ENCODE measurements at regions not wholly inside any gene's neighbourhood (a gene's known extent, or its start where the extent isn't known, plus 50 kb on each side); places are given as distances from the start of the nearest gene placed in this dataset.
"Not testable (repeated sequence)": the region's sequence is repeated elsewhere in the genome, so short reads cannot be mapped to it uniquely, and the experiment has no call there.

DNA sequence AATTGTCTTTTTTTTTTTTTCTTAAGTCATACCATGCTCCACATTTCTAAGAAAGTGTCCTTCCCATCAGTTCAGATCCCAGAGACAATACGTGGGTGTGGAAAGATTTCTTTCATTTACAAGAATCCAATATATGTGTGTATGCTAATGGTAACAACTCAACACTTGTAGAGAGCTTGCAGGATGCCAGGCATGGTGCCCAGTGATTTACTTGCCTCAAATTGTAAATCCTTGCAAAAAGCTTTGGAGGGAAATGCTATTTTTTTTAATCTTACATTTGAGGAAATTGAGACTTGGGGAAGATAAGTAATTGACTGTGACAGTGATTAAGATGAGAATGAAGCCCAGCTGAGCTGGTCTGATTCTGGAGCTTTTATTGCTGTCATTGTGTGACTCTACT lies 1264.6 kb upstream of the SEL1L start:
- no peaks in the 10 kb centered on the region for H3K27me3 ChIP-seq (ENCODE audit: control insufficient read depth, insufficient read depth, low read length)

DNA sequence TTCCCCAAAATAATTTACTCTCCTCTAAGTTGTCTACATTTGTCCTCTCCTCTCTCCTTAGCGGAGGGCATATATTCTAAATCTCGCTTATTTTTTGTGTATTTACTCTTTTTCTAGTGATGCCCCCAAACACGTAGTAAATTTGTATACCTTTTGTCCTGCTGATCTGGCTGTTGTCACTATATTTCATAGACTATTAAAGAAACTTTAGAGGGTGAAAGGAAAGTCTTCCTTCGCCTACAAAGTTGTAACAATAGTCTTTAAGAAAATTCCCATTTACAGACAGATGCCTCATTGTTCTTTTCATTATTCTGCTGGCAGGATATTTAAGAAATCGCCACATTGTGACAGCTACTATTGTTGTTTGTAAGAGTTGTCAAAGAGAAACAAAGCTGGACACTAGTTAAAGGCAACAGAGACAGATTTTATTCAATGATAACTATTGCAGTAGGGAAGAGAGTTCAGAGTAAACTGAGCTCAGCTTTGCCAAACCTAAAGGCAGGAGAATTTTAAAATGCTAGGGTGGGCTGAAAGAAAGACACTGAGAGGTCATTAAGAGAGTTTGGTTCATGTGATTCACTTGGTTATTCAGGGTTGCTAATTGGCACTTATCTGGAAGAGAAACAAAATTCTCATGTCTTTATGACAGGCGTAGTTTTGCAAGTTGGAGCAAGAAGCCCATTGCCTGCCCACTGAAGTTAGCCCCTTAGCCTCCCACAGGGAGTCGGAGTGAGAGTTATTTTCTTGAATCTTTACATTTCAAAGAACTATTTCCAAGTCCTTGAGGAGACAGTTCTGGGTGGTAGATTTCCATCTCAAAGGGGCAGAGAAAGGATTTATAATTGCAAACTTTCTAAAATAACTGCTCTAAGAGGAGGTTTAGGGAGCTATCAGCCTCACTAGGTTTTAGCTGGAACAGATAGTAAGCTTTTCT lies 1272.5 kb upstream of the SEL1L start:
- DNase-seq (no peak), FAIRE-seq (no peak)
- Histone ChIP-seq H3K4me1 (ENCODE audit: control insufficient read depth in 2 of 3, insufficient read depth in 2 of 3, low read depth in 1 of 3, low read length in 3 of 3) (no peaks in the 10 kb centered on the region), H3K4me3 (ENCODE audit: low read length in 3 of 3) (no peak overlapping the region), H3K27me3 (ENCODE audit: control insufficient read depth, insufficient read depth, low read length) (no peaks in the 10 kb centered on the region), H3K9ac (ENCODE audit: low read length in 3 of 3) (no peak overlapping the region), H3K36me3 (ENCODE audit: control insufficient read depth in 2 of 3, insufficient read depth in 3 of 3, low read length in 3 of 3) (no peaks in the 10 kb centered on the region), H3K27ac (ENCODE audit: low read depth in 2 of 2, low read length in 2 of 2) (no peak overlapping the region), H3K9me3 (ENCODE audit: control insufficient read depth in 2 of 3, insufficient read depth in 1 of 3, low read length in 3 of 3) (no peaks in the 10 kb centered on the region)
- intact Hi-C loops (cut with DNase I), result no loop called here
- TF ChIP-seq, protein P1, sequence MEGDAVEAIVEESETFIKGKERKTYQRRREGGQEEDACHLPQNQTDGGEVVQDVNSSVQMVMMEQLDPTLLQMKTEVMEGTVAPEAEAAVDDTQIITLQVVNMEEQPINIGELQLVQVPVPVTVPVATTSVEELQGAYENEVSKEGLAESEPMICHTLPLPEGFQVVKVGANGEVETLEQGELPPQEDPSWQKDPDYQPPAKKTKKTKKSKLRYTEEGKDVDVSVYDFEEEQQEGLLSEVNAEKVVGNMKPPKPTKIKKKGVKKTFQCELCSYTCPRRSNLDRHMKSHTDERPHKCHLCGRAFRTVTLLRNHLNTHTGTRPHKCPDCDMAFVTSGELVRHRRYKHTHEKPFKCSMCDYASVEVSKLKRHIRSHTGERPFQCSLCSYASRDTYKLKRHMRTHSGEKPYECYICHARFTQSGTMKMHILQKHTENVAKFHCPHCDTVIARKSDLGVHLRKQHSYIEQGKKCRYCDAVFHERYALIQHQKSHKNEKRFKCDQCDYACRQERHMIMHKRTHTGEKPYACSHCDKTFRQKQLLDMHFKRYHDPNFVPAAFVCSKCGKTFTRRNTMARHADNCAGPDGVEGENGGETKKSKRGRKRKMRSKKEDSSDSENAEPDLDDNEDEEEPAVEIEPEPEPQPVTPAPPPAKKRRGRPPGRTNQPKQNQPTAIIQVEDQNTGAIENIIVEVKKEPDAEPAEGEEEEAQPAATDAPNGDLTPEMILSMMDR (IDR thresholded peaks at IDR 0.05; ENCODE audit: borderline replicate concordance, extremely low read depth, insufficient read depth), result no peak

More for the DNA sequence above, 1264.6 kb upstream of the SEL1L start:
- Histone ChIP-seq H3K4me3 (ENCODE audit: low read length in 3 of 3) (no peak overlapping the region), H3K27ac (ENCODE audit: low read depth in 2 of 2, low read length in 2 of 2) (no peak overlapping the region), H3K4me1 (ENCODE audit: control insufficient read depth in 2 of 3, insufficient read depth in 2 of 3, low read depth in 1 of 3, low read length in 3 of 3) (no peaks in the 10 kb centered on the region), H3K36me3 (ENCODE audit: control insufficient read depth in 2 of 3, insufficient read depth in 3 of 3, low read length in 3 of 3) (no peaks in the 10 kb centered on the region), H3K9me3 (ENCODE audit: control insufficient read depth in 2 of 3, insufficient read depth in 1 of 3, low read length in 3 of 3) (no peaks in the 10 kb centered on the region), H3K9ac (ENCODE audit: low read length in 3 of 3) (no peak overlapping the region)
- DNase-seq (no peak), FAIRE-seq (no peak)
- intact Hi-C loops (cut with DNase I), result no loop called here
- TF ChIP-seq, protein P1 (IDR thresholded peaks at IDR 0.05; ENCODE audit: borderline replicate concordance, extremely low read depth, insufficient read depth), result no peak

DNA sequence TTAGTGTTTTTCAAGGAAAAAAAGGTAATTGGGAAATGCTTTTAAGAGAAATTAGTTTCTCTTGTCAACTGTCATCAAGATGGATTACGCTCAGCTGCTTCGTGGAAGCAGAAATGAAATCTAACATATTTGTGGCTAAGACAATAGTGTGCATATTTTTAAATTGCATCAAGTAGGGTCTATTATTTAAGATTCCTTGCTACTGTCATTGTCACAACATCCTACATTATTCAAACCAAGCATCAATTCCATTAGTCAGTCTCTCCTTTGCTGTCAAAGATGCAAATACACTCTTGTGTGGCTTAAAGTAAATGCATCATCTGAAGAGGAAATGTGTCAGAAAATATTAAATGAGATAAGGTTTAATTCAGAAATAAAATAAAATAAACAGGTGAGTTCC lies 1277.6 kb upstream of the SEL1L start:
- DNase-seq, result no peak
- Histone ChIP-seq H3K9ac (ENCODE audit: low read length in 3 of 3) (no peak overlapping the region), H3K36me3 (ENCODE audit: control insufficient read depth in 2 of 3, insufficient read depth in 3 of 3, low read length in 3 of 3) (no peaks in the 10 kb centered on the region), H3K27me3 (ENCODE audit: control insufficient read depth, insufficient read depth, low read length) (no peaks in the 10 kb centered on the region), H3K4me3 (ENCODE audit: low read length in 3 of 3) (no peak overlapping the region), H3K9me3 (ENCODE audit: control insufficient read depth in 2 of 3, insufficient read depth in 1 of 3, low read length in 3 of 3) (no peaks in the 10 kb centered on the region), H3K4me1 (ENCODE audit: control insufficient read depth in 2 of 3, insufficient read depth in 2 of 3, low read depth in 1 of 3, low read length in 3 of 3) (no peaks in the 10 kb centered on the region), H3K27ac (ENCODE audit: low read depth in 2 of 2, low read length in 2 of 2) (no peak overlapping the region)
- TF ChIP-seq, protein P1 (IDR thresholded peaks at IDR 0.05; ENCODE audit: borderline replicate concordance, extremely low read depth, insufficient read depth), result no peak
- intact Hi-C loops (cut with DNase I), result no loop called here
- no peak for FAIRE-seq

DNA sequence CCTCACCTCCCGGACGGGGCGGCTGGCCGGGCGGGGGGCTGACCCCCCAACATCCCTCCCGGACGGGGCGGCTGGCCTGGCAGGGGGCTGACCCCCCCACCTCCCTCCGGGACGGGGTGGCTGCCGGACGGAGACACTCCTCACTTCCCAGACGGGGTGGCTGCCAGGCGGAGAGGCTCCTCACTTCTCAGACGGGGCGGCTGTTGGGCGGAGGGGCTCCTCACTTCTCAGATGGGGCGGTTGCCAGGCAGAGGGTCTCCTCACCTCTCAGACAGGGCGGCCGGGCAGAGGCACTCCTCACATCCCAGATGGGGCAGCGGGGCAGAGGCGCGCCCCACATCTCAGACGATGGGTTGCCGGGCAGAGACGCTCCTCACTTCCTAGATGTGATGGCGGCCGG lies 1280.7 kb upstream of the SEL1L start:
- H3K27me3 ChIP-seq (ENCODE audit: control insufficient read depth, insufficient read depth, low read length); H3K36me3 ChIP-seq (ENCODE audit: control insufficient read depth in 2 of 3, insufficient read depth in 3 of 3, low read length in 3 of 3); H3K4me1 ChIP-seq (ENCODE audit: control insufficient read depth in 2 of 3, insufficient read depth in 2 of 3, low read depth in 1 of 3, low read length in 3 of 3); H3K9ac ChIP-seq (ENCODE audit: low read length in 3 of 3); FAIRE-seq; intact Hi-C loops (cut with DNase I); H3K9me3 ChIP-seq (ENCODE audit: control insufficient read depth in 2 of 3, insufficient read depth in 1 of 3, low read length in 3 of 3); H3K4me3 ChIP-seq (ENCODE audit: low read length in 3 of 3); H3K27ac ChIP-seq (ENCODE audit: low read depth in 2 of 2, low read length in 2 of 2): not testable (repeated sequence)
- peak in 1 of 5 donors; percentile 59 for DNase-seq

Measured in kidney (tissue), 13 donors.